ENCODE measurements at regions not wholly inside any gene's neighbourhood (a gene's known extent, or its start where the extent isn't known, plus 50 kb on each side); places are given as distances from the start of the nearest gene placed in this dataset.
"Not testable (repeated sequence)": the region's sequence is repeated elsewhere in the genome, so short reads cannot be mapped to it uniquely, and the experiment has no call there.

- DNase-seq = no peak
Measured at GRCh38 chr5:18487928-18488480, 853.7 kb downstream of the TAF11L14 start.

- DNase-seq = no peak
Measured at GRCh38 chr5:18489703-18490102, 855.4 kb downstream of the TAF11L14 start.

- DNase-seq = no peak
Measured at GRCh38 chr5:18491349-18491748, 857.1 kb downstream of the TAF11L14 start.

GRCh38 chr5:18495157-18495556 is 860.9 kb downstream of the TAF11L14 start:
- DNase-seq = no peak

GRCh38 chr5:18496041-18496440 is 861.8 kb downstream of the TAF11L14 start:
- DNase-seq = no peak

GRCh38 chr5:18497089-18497488 is 862.8 kb downstream of the TAF11L14 start:
- DNase-seq = no peak

GRCh38 chr5:18503797-18504328 is 869.6 kb downstream of the TAF11L14 start:
- no peak for DNase-seq

- no peak for DNase-seq
Measured at GRCh38 chr5:18507114-18507513, 872.9 kb downstream of the TAF11L14 start.

GRCh38 chr5:18517641-18518380 is 883.6 kb downstream of the TAF11L14 start:
- no peak for DNase-seq

GRCh38 chr5:18523380-18523779 is 889.1 kb downstream of the TAF11L14 start:
- no peak for DNase-seq

GRCh38 chr5:18526792-18527405 is 892.6 kb downstream of the TAF11L14 start:
- no peak for DNase-seq

- no peak for DNase-seq
Measured at GRCh38 chr5:18533137-18533536, 898.9 kb downstream of the TAF11L14 start.

GRCh38 chr5:18534119-18534518 is 899.9 kb downstream of the TAF11L14 start:
- DNase-seq = no peak

GRCh38 chr5:18535753-18536152 is 901.5 kb downstream of the TAF11L14 start:
- not testable (repeated sequence) for DNase-seq

GRCh38 chr5:18544421-18544820 is 910.2 kb downstream of the TAF11L14 start:
- DNase-seq = no peak

GRCh38 chr5:18546591-18546990 is 912.3 kb downstream of the TAF11L14 start:
- DNase-seq = no peak

- no peak for DNase-seq
Measured at GRCh38 chr5:18551716-18552115, 917.5 kb downstream of the TAF11L14 start.

- no peak for DNase-seq
Measured at GRCh38 chr5:18553269-18553668, 919.0 kb downstream of the TAF11L14 start.

GRCh38 chr5:18560602-18561001 is 926.3 kb downstream of the TAF11L14 start:
- DNase-seq = no peak

- DNase-seq = no peak
Measured at GRCh38 chr5:18563853-18564252, 929.6 kb downstream of the TAF11L14 start.

GRCh38 chr5:18566671-18567070 is 932.4 kb downstream of the TAF11L14 start:
- no peak for DNase-seq

GRCh38 chr5:18576586-18576985 is 942.3 kb downstream of the TAF11L14 start:
- no peak for DNase-seq

- no peak for DNase-seq
Measured at GRCh38 chr5:18601185-18601584, 966.9 kb downstream of the TAF11L14 start.

- DNase-seq = no peak
Measured at GRCh38 chr5:18602402-18602801, 968.1 kb downstream of the TAF11L14 start.

Data from effector CD8-positive, alpha-beta T cell (primary cell).